Thymus (tissue), 11 donors: ENCODE measurements at regions not wholly inside any gene's neighbourhood (a gene's known extent, or its start where the extent isn't known, plus 50 kb on each side); places are given as distances from the start of the nearest gene placed in this dataset.

Experiments used
- DNase-seq, 9 donors: peaks; one replicate each; pipeline ENCODE4 v3.0.0-alpha.2; 2013; ENCODE audit warnings: low spot score in 9 of 9, low read depth in 6 of 9, missing footprints in 1 of 9
- H3K27ac ChIP-seq, 2 donors: one replicate each; pipeline ENCODE4 v1.5.1; 2013; ENCODE audit warnings: control low read depth in 1 of 2, low read depth in 1 of 2, low read length in 1 of 2, mild to moderate bottlenecking in 1 of 2, moderate library complexity in 1 of 2
- H3K27me3 ChIP-seq, 2 donors: one replicate each; pipeline ENCODE4 v1.5.1; 2013; ENCODE audit warnings: low read length in 1 of 2; ENCODE audit not compliant: control insufficient read depth in 2 of 2, insufficient read depth in 1 of 2
- H3K36me3 ChIP-seq, 2 donors: one replicate each; pipeline ENCODE4 v1.5.1; 2013; ENCODE audit warnings: low read length in 1 of 2, mild to moderate bottlenecking in 1 of 2, moderate library complexity in 1 of 2; ENCODE audit not compliant: control insufficient read depth in 2 of 2, insufficient read depth in 2 of 2
- H3K4me1 ChIP-seq, 2 donors: one replicate each; pipeline ENCODE4 v1.5.1; 2013; ENCODE audit warnings: low read length in 2 of 2; ENCODE audit not compliant: control insufficient read depth in 2 of 2, insufficient read depth in 2 of 2
- H3K4me3 ChIP-seq, 2 donors: one replicate each; pipeline ENCODE4 v1.5.1; 2013; ENCODE audit warnings: low read length in 2 of 2, control low read depth in 1 of 2, mild to moderate bottlenecking in 1 of 2
- H3K9me3 ChIP-seq, 2 donors: one replicate each; pipeline ENCODE4 v1.5.1; 2013; ENCODE audit warnings: low read length in 1 of 2, mild to moderate bottlenecking in 1 of 2; ENCODE audit not compliant: control insufficient read depth in 2 of 2, insufficient read depth in 1 of 2
- WGBS: extraction: QIAGEN DNeasy Blood & Tissue Kit; methylation state at CpG from one replicate; pipeline ENCODE4 v1.1.7; 2013; 5-methylcytosine and 5-hydroxymethylcytosine counted together
- donor health status: healthy.

DNA sequence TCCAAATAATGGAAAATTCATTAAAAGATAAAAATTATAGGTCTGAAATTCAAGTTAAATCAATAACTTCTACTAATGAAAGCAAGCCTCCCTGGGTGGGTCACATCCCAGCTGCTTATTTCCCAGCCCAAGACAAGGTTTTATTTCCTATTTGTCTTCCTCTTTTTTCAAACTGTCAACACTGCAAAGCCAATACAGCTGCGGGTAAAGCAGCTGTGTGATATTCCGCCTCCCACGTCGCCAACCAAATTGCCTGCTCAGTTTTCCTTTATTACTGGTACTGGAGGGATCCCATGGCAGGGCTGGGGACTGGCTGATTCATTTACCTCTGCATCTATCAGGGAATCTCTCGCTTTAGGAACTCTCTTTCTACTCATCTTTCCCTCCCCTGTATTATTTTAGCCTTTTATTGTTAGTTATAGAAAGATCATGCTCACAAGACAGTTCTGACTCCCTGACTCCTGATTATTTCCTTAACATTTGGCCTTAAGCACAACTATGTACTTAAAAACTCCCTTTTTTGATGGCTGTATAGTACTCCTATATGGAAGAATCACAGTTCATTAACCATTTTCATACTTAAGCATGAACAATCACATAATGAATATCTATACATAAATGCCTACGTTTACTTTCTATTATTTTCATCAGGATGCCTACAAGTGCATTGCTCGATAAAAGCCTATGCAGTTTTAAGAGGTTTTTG, 253.1 kb downstream of the CDCA7 start:
- no peak overlapping the region for H3K4me3 ChIP-seq
- no peaks in the 10 kb centered on the region for H3K4me1 ChIP-seq
- 45% methylated on average over 7 of the region's 7 CpGs for WGBS
- no peak for DNase-seq
- H3K9me3 ChIP-seq = no peaks in the 10 kb centered on the region
- H3K27ac ChIP-seq = no peak overlapping the region
- H3K36me3 ChIP-seq = no peaks in the 10 kb centered on the region
- no peaks in the 10 kb centered on the region for H3K27me3 ChIP-seq

DNA sequence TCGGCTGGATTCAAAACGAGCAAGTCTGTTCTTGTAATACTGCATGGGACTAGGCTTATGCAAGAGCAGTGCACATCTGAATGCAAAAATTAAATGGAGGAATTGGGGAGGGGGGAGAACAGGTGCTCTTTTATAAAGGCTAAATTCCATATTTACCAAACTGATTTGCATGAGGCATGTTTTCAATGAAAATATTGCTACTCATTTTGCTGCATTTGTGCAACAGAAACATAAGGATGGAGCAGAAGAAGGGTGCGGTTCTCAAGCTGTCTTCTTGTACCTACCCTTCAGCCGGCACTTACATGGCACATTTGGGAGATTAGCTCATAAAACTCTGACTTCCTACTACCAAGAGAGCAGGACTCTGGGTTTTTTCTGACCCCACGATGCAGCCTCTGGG, 256.4 kb downstream of the CDCA7 start:
- no peak for DNase-seq
- Histone ChIP-seq H3K27me3 (no peaks in the 10 kb centered on the region), H3K36me3 (no peaks in the 10 kb centered on the region), H3K4me1 (no peaks in the 10 kb centered on the region), H3K9me3 (no peaks in the 10 kb centered on the region), H3K27ac (no peak overlapping the region), H3K4me3 (no peak overlapping the region)
- WGBS = 94% methylated on average over 5 of the region's 5 CpGs

DNA sequence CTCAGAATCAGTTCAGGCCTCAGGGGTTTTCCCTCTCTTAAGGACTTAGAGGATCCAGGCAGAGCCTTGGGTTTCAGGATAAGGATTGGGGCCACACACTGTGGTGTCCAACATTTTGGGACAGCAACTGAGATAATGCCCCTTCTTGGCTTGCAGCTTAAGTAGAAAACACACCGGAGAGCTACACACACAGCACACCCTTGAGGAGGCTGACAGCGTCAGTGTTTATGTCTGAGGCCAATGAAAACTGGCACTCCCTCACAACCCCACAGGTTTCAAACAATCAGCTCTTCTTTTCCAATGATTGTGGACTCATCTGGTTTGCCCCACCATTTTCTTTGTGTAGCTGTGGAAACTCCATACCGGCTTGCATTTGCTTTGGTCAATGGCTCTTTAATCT, 257.7 kb downstream of the CDCA7 start:
- H3K9me3 ChIP-seq = no peaks in the 10 kb centered on the region
- DNase-seq = no peak
- 87% methylated on average over 3 of the region's 3 CpGs for WGBS
- H3K36me3 ChIP-seq = no peaks in the 10 kb centered on the region
- H3K4me1 ChIP-seq = no peaks in the 10 kb centered on the region
- H3K27me3 ChIP-seq = no peaks in the 10 kb centered on the region
- no peak overlapping the region for H3K4me3 ChIP-seq
- no peak overlapping the region for H3K27ac ChIP-seq

DNA sequence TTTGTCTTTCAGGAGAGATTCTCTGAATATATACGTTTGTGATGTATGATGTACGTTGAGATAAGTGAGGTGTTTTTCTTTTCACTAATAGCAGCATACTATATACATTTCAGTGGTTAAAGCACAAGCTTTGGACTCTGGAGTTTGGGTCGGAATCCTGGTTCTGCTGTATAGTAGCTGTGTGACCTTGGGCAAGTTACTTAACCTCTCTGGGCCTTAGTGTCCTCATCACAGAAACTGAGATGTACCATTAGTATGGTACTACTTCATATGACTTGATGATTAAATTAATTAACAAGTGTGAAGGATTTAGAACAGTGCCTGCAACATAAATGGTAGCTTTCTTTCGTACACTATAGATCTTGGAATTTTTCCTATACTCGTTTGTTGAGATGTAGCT, 258.7 kb downstream of the CDCA7 start:
- Histone ChIP-seq H3K4me3 (no peak overlapping the region), H3K27ac (no peak overlapping the region), H3K36me3 (no peaks in the 10 kb centered on the region), H3K4me1 (no peaks in the 10 kb centered on the region), H3K9me3 (no peaks in the 10 kb centered on the region), H3K27me3 (no peaks in the 10 kb centered on the region)
- 86% methylated on average over 5 of the region's 5 CpGs for WGBS
- no peak for DNase-seq

DNA sequence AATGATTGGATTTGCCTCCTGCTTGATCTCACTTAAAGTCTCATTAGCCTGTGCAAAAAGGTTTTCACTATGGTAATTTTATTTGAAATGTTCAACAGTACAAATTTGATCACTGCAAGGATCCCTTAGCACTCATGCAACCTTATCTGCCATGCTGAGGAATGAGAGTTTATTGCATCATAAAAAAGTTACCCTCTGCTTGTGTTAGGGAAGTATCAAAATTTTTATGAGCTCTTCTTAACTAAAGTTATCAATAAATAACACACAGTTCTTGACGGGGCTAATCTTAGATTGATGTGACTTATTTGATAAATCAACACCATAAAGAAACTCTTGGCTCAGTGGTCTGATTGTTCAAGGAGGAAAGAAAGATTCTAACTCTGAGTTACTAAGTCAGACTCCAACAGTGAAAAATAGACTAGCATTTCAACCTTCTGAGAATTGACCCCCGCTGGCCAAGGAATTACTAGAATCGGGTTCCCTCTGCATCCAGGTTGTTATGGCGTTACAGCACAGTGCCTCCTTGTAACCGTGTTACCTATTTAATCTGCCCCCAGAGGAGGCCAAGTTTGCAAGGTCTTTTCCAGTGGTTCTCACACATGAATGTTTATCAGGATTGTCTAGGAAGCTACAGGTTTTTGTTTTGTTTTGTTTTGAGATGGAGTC, 259.7 kb downstream of the CDCA7 start:
- Histone ChIP-seq H3K27me3 (no peaks in the 10 kb centered on the region), H3K4me3 (no peak overlapping the region), H3K4me1 (no peaks in the 10 kb centered on the region), H3K9me3 (no peaks in the 10 kb centered on the region), H3K36me3 (no peaks in the 10 kb centered on the region), H3K27ac (no peak overlapping the region)
- WGBS = 96% methylated on average over 5 of the region's 5 CpGs
- no peak for DNase-seq

DNA sequence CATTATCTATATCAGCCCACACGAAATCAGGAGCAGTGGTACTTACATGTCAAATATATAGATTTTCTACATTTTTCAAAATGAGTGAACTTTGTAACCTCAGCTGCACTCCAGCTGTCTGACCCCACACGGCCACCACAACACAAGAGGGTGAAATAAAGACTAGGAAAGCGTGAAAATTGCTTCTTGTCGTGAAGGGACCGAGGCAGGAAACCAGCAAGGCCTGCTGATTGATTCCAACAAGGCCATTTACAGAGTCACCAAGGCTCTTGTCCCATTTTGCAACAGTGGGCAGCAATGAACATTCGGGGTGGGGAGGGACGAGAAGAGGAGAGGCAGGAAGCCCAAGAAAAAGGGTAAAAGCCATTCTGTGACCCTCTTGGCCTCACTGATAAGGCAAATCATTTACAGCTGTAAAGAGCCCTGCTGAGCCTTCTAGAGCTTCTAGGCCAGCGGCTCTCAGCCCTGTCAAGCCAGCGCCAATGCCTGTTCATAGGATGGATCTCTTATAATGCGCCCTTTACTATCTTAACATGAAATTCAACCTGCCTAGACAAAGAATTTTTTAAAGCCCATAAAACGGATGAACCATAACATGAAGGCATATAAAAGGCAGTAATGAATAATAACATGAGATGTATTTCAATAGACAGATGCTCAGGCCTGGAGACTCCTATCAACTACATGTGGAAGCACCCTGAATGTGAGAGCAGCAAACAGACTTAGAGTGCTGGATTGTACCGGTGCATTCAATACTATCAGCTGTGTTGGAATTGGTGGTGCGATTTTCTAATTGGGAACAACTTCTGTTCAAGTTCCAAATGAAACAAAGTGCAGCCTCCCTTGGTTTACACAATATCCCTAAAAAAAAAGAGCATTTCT, 269.0 kb downstream of the CDCA7 start:
- H3K27me3 ChIP-seq = no peaks in the 10 kb centered on the region
- WGBS = 88% methylated on average over 13 of the region's 13 CpGs
- H3K27ac ChIP-seq = no peak overlapping the region
- H3K36me3 ChIP-seq = no peaks in the 10 kb centered on the region
- no peaks in the 10 kb centered on the region for H3K4me1 ChIP-seq
- peaks cover 0 to 3% of the 10 kb centered on the region in 2 donors for H3K9me3 ChIP-seq
- DNase-seq = no peak
- no peak overlapping the region for H3K4me3 ChIP-seq

DNA sequence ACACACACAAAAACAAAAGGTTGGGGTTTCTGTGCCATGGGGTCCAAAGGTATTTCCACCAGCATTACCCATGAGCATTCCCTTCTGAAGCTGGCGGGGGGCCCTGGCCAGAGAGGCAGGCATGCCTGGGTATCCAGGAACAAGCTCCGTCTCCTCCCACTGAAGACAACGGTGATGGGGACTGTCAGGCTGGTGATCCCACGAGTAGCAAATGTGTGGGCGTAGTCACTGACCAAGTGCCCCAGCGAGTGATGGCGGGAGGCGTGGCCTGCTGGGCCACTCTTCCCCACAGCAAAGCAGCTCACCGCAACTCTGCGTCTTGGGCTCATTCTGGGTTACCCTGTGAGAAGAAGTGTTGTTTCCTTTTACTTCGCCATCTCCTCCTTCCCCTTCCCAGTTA, 270.6 kb downstream of the CDCA7 start:
- peaks cover 0 to 3% of the 10 kb centered on the region in 2 donors for H3K9me3 ChIP-seq
- no peaks in the 10 kb centered on the region for H3K36me3 ChIP-seq
- no peak overlapping the region for H3K27ac ChIP-seq
- no peak for DNase-seq
- no peak overlapping the region for H3K4me3 ChIP-seq
- WGBS = 99% methylated on average over 11 of the region's 11 CpGs
- no peaks in the 10 kb centered on the region for H3K4me1 ChIP-seq
- H3K27me3 ChIP-seq = no peaks in the 10 kb centered on the region

DNA sequence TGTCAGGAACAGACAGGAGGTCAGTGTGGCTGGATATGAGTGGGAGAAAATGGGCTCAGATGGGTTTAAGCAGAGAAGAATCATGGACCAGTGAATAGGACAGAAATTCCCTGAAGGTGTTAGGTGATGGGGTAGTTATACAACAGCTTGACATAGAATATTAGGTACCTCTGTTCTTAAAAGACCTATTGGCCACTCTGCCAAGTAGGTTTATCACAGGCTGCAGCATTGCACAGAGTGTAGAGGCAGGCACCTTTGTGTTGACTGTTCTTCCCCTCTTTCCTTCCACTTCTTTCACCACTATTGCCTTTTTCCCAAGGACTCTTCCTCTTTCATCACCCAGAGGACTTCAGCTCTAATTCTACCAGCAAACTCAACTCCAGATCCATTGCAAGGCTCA, 274.4 kb downstream of the CDCA7 start:
- Histone ChIP-seq H3K27ac (no peak overlapping the region), H3K4me1 (no peaks in the 10 kb centered on the region), H3K27me3 (no peaks in the 10 kb centered on the region), H3K36me3 (no peaks in the 10 kb centered on the region), H3K4me3 (no peak overlapping the region), H3K9me3 (peaks cover 0 to 3% of the 10 kb centered on the region in 2 donors)
- DNase-seq = no peak
